ENCODE measurements at regions not wholly inside any gene's neighbourhood (a gene's known extent, or its start where the extent isn't known, plus 50 kb on each side); places are given as distances from the start of the nearest gene placed in this dataset.

- no peaks in the 10 kb centered on the region for H3K27me3 ChIP-seq
- ATAC-seq (no peak), DNase-seq (no peak)
- TF ChIP-seq POLR2A (IDR thresholded peaks at IDR 0.05) (no peak), CTCF (IDR thresholded peaks at IDR 0.05) (no peak)
- WGBS, 2 donors, result 53 to 57% methylated on average over 13 of the region's 13 CpGs
- no peaks in the 10 kb centered on the region for H3K4me1 ChIP-seq
- H3K9me3 ChIP-seq, result no peaks in the 10 kb centered on the region
- no peak overlapping the region for H3K27ac ChIP-seq
- no peaks in the 10 kb centered on the region for H3K36me3 ChIP-seq (replicated peaks in 1 of 2; ENCODE audit: insufficient read depth in 1 of 2, low read depth in 2 of 2)
- H3K4me3 ChIP-seq, result no peak overlapping the region
- intact Hi-C loops (cut with DNase I), result no loop called here
These were observed 232.3 kb upstream of the IRX2 start for GRCh38 chr5:2983583-2984300.

- no peaks in the 10 kb centered on the region for H3K27me3 ChIP-seq
- DNase-seq (no peak), ATAC-seq (no peak)
- H3K9me3 ChIP-seq, result no peaks in the 10 kb centered on the region
- no peak overlapping the region for H3K4me3 ChIP-seq
- no peak for TF ChIP-seq CTCF (IDR thresholded peaks at IDR 0.05)
- TF ChIP-seq POLR2A (IDR thresholded peaks at IDR 0.05), result no peak
- intact Hi-C loops (cut with DNase I), result no loop called here
- no peak overlapping the region for H3K27ac ChIP-seq
- WGBS, 2 donors, result 63 to 66% methylated on average over 9 of the region's 9 CpGs
- H3K36me3 ChIP-seq (replicated peaks in 1 of 2; ENCODE audit: insufficient read depth in 1 of 2, low read depth in 2 of 2), result no peaks in the 10 kb centered on the region
- H3K4me1 ChIP-seq, result no peaks in the 10 kb centered on the region
These were observed 230.2 kb upstream of the IRX2 start for GRCh38 chr5:2981652-2982051.

GRCh38 chr5:2981035-2981434 is 229.6 kb upstream of the IRX2 start:
- DNase-seq (no peak), ATAC-seq (no peak)
- 56 to 75% methylated on average over 8 to 9 of the region's 9 CpGs for WGBS, 2 donors
- Histone ChIP-seq H3K4me3 (no peak overlapping the region), H3K27ac (no peak overlapping the region), H3K27me3 (no peaks in the 10 kb centered on the region), H3K36me3 (replicated peaks in 1 of 2; ENCODE audit: insufficient read depth in 1 of 2, low read depth in 2 of 2) (no peaks in the 10 kb centered on the region), H3K9me3 (no peaks in the 10 kb centered on the region), H3K4me1 (no peaks in the 10 kb centered on the region)
- TF ChIP-seq CTCF (IDR thresholded peaks at IDR 0.05) (no peak), POLR2A (IDR thresholded peaks at IDR 0.05) (no peak)
- intact Hi-C loops (cut with DNase I), result no loop called here

GRCh38 chr5:2960294-2960693 is 208.8 kb upstream of the IRX2 start:
- Histone ChIP-seq H3K9me3 (peaks cover 0 to 4% (median 0%) of the 10 kb centered on the region in 3 donors), H3K4me3 (no peak overlapping the region), H3K36me3 (replicated peaks in 1 of 2; ENCODE audit: insufficient read depth in 1 of 2, low read depth in 2 of 2) (no peaks in the 10 kb centered on the region), H3K27me3 (no peaks in the 10 kb centered on the region), H3K4me1 (no peaks in the 10 kb centered on the region), H3K27ac (no peak overlapping the region)
- no peak for ATAC-seq
- no peak for TF ChIP-seq CTCF (IDR thresholded peaks at IDR 0.05)
- TF ChIP-seq POLR2A (IDR thresholded peaks at IDR 0.05), result no peak
- WGBS, 2 donors, result 28 to 31% methylated on average over 2 of the region's 2 CpGs
- intact Hi-C loops (cut with DNase I), result no loop called here
- DNase-seq, result no peak

- H3K27me3 ChIP-seq, result no peaks in the 10 kb centered on the region
- WGBS, 2 donors, result 55 to 62% methylated on average over 2 of the region's 2 CpGs
- DNase-seq, result no peak
- H3K9me3 ChIP-seq, result peaks cover 0 to 4% (median 0%) of the 10 kb centered on the region in 3 donors
- no peak overlapping the region for H3K27ac ChIP-seq
- no peaks in the 10 kb centered on the region for H3K4me1 ChIP-seq
- TF ChIP-seq POLR2A (IDR thresholded peaks at IDR 0.05), result no peak
- TF ChIP-seq CTCF (IDR thresholded peaks at IDR 0.05), result no peak
- intact Hi-C loops (cut with DNase I), result no loop called here
- H3K4me3 ChIP-seq, result no peak overlapping the region
- no peak for ATAC-seq
- no peaks in the 10 kb centered on the region for H3K36me3 ChIP-seq (replicated peaks in 1 of 2; ENCODE audit: insufficient read depth in 1 of 2, low read depth in 2 of 2)
These were observed 207.5 kb upstream of the IRX2 start for GRCh38 chr5:2958976-2959375.

Measured in body of pancreas (tissue), 4 donors.